NCI-H2107 (cell line): ENCODE measurements at regions not wholly inside any gene's neighbourhood (a gene's known extent, or its start where the extent isn't known, plus 50 kb on each side); places are given as distances from the start of the nearest gene placed in this dataset.
"Not testable (repeated sequence)": the region's sequence is repeated elsewhere in the genome, so short reads cannot be mapped to it uniquely, and the experiment has no call there.

Experiments used
- DNase-seq: peaks from one replicate; lab custom pipeline; 2025; lab: John Stamatoyannopoulos, UW

GRCh38 chr5:108459769-108460168, 77.9 kb upstream of the FBXL17 start:
- DNase-seq: no peak

DNA sequence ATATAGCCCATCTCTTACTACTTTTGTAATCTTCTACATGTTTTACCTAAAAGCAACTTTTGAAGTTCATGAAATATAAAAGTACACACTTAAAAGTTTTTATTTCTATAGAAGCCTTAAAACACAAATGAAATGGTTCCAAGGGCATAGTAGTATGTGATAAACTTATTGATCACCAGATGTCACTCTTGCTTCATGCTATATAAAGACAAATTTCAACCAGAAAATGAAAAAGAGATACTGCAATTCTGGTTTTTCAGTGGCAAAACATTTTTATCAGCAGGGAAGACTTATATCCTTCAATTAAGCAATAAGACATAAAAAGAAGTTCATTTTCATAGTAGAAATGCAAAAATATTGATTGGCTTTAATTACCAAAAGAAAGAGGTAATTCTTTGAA, 69.4 kb upstream of the FBXL17 start:
- DNase-seq: no peak

DNA sequence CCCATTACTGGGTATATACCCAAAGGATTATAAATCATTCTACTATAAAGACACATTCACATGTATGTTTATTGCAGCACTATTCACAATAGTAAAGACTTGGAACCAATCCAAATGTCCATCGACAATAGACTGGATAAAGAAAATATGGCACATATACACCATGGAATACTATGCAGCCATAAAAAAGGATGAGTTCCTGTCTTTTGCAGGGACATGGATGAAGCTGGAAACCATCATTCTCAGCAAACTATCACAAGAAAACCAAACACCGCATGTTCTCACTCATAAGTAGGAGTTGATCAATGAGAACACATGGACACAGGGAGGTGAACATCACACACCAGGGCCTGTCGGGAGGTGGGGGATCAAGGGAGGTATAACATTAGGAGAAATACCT, 62.2 kb upstream of the FBXL17 start:
- not testable (repeated sequence) for DNase-seq

DNA sequence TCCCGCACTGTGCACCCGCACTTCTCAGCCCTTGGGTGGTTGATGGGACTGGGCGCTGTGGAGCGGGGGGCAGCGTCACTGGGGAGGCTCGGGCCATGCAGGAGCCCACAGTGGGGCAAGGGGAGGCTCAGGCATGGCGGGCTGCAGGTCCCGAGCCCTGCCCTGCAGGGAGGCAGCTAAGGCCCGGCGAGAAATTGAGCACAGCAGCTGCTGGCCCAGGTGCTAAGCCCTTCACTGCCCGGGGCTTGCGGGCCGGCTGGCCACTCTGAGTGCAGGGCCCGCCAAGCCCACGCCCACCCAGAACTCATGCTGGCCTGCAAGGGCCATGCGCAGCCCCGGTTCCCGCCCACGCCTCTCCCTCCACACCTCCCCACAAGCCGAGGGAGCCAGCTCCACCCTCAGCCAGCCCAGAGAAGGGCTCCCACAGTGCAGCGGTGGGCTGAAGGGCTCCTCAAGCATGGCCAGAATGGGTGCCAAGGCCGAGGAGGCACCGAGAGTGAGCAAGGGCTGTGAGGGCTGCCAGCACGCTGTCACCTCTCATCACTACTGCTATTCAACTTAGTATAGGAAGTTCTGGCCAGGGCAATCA, 60.3 kb upstream of the FBXL17 start:
- not testable (repeated sequence) for DNase-seq

- DNase-seq: no peak
Measured at GRCh38 chr5:108437425-108437824, 55.5 kb upstream of the FBXL17 start.

DNA sequence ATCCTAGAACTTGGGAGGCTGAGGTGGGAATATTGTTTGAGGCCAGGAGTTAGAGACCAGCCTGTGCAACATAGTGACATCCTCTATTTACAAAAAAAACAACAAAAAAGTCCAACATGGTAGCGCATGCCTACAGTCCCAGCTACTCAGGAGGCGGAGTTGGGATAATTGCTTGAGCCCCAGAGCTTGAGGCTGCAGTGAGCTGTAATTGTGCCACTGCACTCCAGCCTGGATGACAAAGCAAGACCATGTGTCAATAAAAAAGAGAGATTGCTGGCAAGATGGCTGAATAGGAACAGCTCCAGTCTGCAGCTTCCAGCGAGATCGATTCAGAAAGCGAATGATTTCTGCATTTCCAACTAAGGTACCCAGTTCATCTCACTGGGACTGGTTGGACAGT, 54.8 kb upstream of the FBXL17 start:
- DNase-seq: no peak

DNA sequence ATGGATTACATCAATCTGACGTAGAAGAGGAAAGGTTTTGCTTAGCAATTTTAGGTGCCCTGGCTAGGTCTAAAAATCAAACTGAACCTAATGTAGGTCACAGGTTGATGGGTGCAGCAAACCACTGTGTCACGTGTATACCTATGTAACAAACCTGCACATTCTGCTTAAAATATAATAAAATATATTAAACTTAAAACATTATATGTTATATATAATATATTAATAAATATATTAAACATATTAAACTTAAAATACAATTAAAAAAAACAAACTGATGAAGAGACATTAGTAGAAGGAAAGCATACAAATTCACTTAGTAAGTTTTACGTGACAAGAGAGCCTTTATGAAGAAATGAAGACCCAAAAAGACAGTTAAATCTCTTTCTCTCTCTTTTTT, 51.7 kb upstream of the FBXL17 start:
- no peak for DNase-seq

DNA sequence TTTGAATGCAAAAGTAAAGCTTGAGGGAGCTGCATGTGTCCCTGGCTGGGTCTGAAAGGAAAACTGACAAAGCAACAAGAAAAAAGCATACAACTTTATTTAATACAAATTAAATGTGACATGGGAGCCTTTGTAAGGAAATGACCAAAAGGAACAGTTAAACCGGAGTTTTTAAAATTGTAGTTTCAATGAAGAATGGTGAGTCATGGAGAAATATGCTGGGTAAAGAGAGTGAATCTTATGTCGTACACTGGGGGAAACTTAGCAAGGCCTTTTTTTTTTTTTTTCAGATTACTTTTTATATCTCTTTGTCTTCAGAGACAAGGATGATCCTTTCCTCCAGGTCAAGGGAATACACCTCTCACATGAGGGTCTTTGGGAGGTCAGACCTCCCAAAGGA, 50.1 kb upstream of the FBXL17 start:
- no peak for DNase-seq
